WI38 (cell line): ENCODE measurements at regions not wholly inside any gene's neighbourhood (a gene's known extent, or its start where the extent isn't known, plus 50 kb on each side); places are given as distances from the start of the nearest gene placed in this dataset.

Experiments used
- H3K4me3 ChIP-seq: 2 replicates; pipeline ENCODE4 v1.5.1; 2011; ENCODE audit warnings: low read depth, mild to moderate bottlenecking, control low read depth, low read length
- CTCF ChIP-seq: IDR thresholded peaks from 2 replicates; pipeline ENCODE4 v1.5.1; 2012; ENCODE audit warnings: low read depth, mild to moderate bottlenecking, control low read depth, low read length

- no peak for TF ChIP-seq CTCF
- no peak overlapping the region for H3K4me3 ChIP-seq
Observed at GRCh38 chr6:5854899-5855298, 151.8 kb downstream of the NRN1 start.

- no peak overlapping the region for H3K4me3 ChIP-seq
- TF ChIP-seq CTCF, result no peak
Observed at GRCh38 chr6:5851261-5851757, 155.4 kb downstream of the NRN1 start.

- TF ChIP-seq CTCF, result no peak
- H3K4me3 ChIP-seq, result no peak overlapping the region
Observed at GRCh38 chr6:5850848-5851255, 155.9 kb downstream of the NRN1 start.

- no peak overlapping the region for H3K4me3 ChIP-seq
- no peak for TF ChIP-seq CTCF
Observed at GRCh38 chr6:5846889-5847288, 159.8 kb downstream of the NRN1 start.

GRCh38 chr6:5846335-5846734 lies 160.4 kb downstream of the NRN1 start:
- no peak for TF ChIP-seq CTCF
- H3K4me3 ChIP-seq, result no peak overlapping the region

GRCh38 chr6:5843078-5843477 lies 163.6 kb downstream of the NRN1 start:
- TF ChIP-seq CTCF, result no peak
- H3K4me3 ChIP-seq, result no peak overlapping the region

GRCh38 chr6:5840734-5841390 lies 165.9 kb downstream of the NRN1 start:
- no peak overlapping the region for H3K4me3 ChIP-seq
- TF ChIP-seq CTCF, result no peak
